PC-3 (cell line): ENCODE measurements at regions not wholly inside any gene's neighbourhood (a gene's known extent, or its start where the extent isn't known, plus 50 kb on each side); places are given as distances from the start of the nearest gene placed in this dataset.

Source experiments
- ATAC-seq: fragments of 200-7000 bp; cut with Tn5 transposase; 2 replicates; pipeline ENCODE4 v1.9.1; 2020; ENCODE audit warnings: mild to moderate bottlenecking, moderate library complexity
- BruUV-seq: library from RNA; stranded (reverse); fragments of 400-500 nt; replicated peaks from 2 replicates; lab custom pipeline; 2021; lab: Mats Ljungman, UMichigan
- CTCF ChIA-PET: fragments of 300-600 bp; sonication (Branson Sonifier 250); formaldehyde crosslinking; loops from one replicate; lab custom pipeline; 2022; ENCODE audit warnings: antibody characterized with exemption; lab: Charles Lee
- POLR2A ChIA-PET: fragments of 300-600 bp; sonication (Branson Sonifier 250); formaldehyde crosslinking; loops from one replicate; lab custom pipeline; 2022; ENCODE audit warnings: antibody characterized with exemption; ENCODE audit not compliant: unreplicated experiment; lab: Charles Lee
- DNase-seq: peaks from one replicate; pipeline ENCODE4 v3.0.0-alpha.2; 2015
- H2AFZ ChIP-seq: fragments of 300-600 bp; sonication (generic); 2 replicates; pipeline ENCODE4 v1.6.0; 2016; ENCODE audit warnings: antibody characterized with exemption, low read length
- H3F3A ChIP-seq: fragments of 300-600 bp; sonication (generic); one replicate; pipeline ENCODE4 v1.6.0; 2017; ENCODE audit warnings: antibody characterized with exemption, low read length, control low read depth, mild to moderate bottlenecking; ENCODE audit not compliant: unreplicated experiment
- H3K27ac ChIP-seq: fragments of 300-600 bp; sonication (generic); 2 replicates; pipeline ENCODE4 v1.5.1; 2016; ENCODE audit warnings: mild to moderate bottlenecking, low read length
- H3K27me3 ChIP-seq: fragments of 300-600 bp; sonication (generic); 2 replicates; pipeline ENCODE4 v1.6.1; 2016; ENCODE audit warnings: low read length, mixed read lengths
- H3K36me3 ChIP-seq: fragments of 300-600 bp; sonication (generic); 2 replicates; pipeline ENCODE4 v1.6.1; 2016; ENCODE audit warnings: low read depth, mixed run types, low read length, mixed read lengths
- H3K4me1 ChIP-seq: fragments of 300-600 bp; sonication (generic); 2 replicates; pipeline ENCODE4 v1.5.1; 2016; ENCODE audit warnings: low read length; ENCODE audit not compliant: insufficient read depth
- H3K4me2 ChIP-seq: fragments of 300-600 bp; sonication (generic); 2 replicates; pipeline ENCODE4 v1.6.0; 2016; ENCODE audit warnings: low read length
- H3K4me3 ChIP-seq: fragments of 300-600 bp; sonication (generic); 2 replicates; pipeline ENCODE4 v1.5.1; 2016; ENCODE audit warnings: mild to moderate bottlenecking, low read length, mixed read lengths
- H3K79me2 ChIP-seq: fragments of 300-600 bp; sonication (generic); 2 replicates; pipeline ENCODE4 v1.6.1; 2017; ENCODE audit warnings: low read length, mixed read lengths
- H3K9ac ChIP-seq: fragments of 300-600 bp; sonication (generic); 2 replicates; pipeline ENCODE4 v1.6.0; 2016; ENCODE audit warnings: mild to moderate bottlenecking, low read length
- H3K9me2 ChIP-seq: fragments of 300-600 bp; sonication (generic); replicated peaks from 2 replicates; pipeline ENCODE4 v1.6.1; 2016; ENCODE audit warnings: mixed run types, low read length, mixed read lengths
- H3K9me3 ChIP-seq: fragments of 300-600 bp; sonication (generic); 2 replicates; pipeline ENCODE4 v1.6.1; 2016; ENCODE audit warnings: low read length, mixed read lengths
- H4K20me1 ChIP-seq: fragments of 300-600 bp; sonication (generic); 2 replicates; pipeline ENCODE4 v1.6.1; 2016; ENCODE audit warnings: low read length, mixed read lengths
- CTCF ChIP-seq: fragments of 300-600 bp; sonication (generic); conservative IDR thresholded peaks from 2 replicates; pipeline ENCODE4 v1.5.1; 2017; ENCODE audit warnings: antibody characterized with exemption, low read depth, mild to moderate bottlenecking, low read length
- EZH2 ChIP-seq: fragments of 300-600 bp; sonication (generic); IDR thresholded peaks from one replicate; pipeline ENCODE4 v1.6.1; 2017; ENCODE audit warnings: antibody characterized with exemption, mild to moderate bottlenecking, low read length; ENCODE audit not compliant: unreplicated experiment
- EZH2phosphoT487 ChIP-seq: fragments of 300-600 bp; sonication (generic); IDR thresholded peaks from 2 replicates; pipeline ENCODE4 v1.6.1; 2018; ENCODE audit warnings: mild to moderate bottlenecking, antibody characterized with exemption, low read length, borderline replicate concordance
- intact Hi-C: fragments of 100-400 bp; cut with micrococcal nuclease; formaldehyde crosslinking; loops from 2 replicates; pipeline ENCODE4 v1.9.0; 2023

- no peaks in the 10 kb centered on the region for H3K79me2 ChIP-seq
- DNase-seq (no peak), ATAC-seq (no peak)
- POLR2A ChIA-PET = no interaction called here
- H3K36me3 ChIP-seq = no peaks in the 10 kb centered on the region
- peak overlapping the region; percentile 51; the same call in 1 of the 2 replicates for H2AFZ ChIP-seq
- CTCF ChIA-PET = no interaction called here
- no peaks in the 10 kb centered on the region for H3K9me2 ChIP-seq
- intact Hi-C loops = no loop called here
- H3K4me2 ChIP-seq = peak overlapping the region; percentile 80
- no peaks in the 10 kb centered on the region for H4K20me1 ChIP-seq
- peaks cover 33% of the 10 kb centered on the region for H3K4me1 ChIP-seq
- peak overlapping the region; percentile 50; the same call in 1 of the 2 replicates for H3K4me3 ChIP-seq
- H3F3A ChIP-seq = no peaks in the 10 kb centered on the region
- H3K9ac ChIP-seq = peak overlapping the region; percentile 67
- no peaks in the 10 kb centered on the region for H3K9me3 ChIP-seq
- no TSS peak for BruUV-seq
- no peak for TF ChIP-seq EZH2
- TF ChIP-seq EZH2phosphoT487 = no peak
- TF ChIP-seq CTCF = no peak
- peak overlapping the region; percentile 96 for H3K27ac ChIP-seq
- no peaks in the 10 kb centered on the region for H3K27me3 ChIP-seq
These were observed 161.3 kb downstream of the WSCD1 start for GRCh38 chr17:6231465-6231864.

GRCh38 chr17:6218333-6218732 is 148.2 kb downstream of the WSCD1 start:
- Histone ChIP-seq H3K9me2 (no peaks in the 10 kb centered on the region), H3K27ac (no peak overlapping the region), H3K79me2 (no peaks in the 10 kb centered on the region), H3K9me3 (no peaks in the 10 kb centered on the region), H4K20me1 (no peaks in the 10 kb centered on the region), H2AFZ (no peak overlapping the region), H3K4me2 (no peak overlapping the region), H3F3A (no peaks in the 10 kb centered on the region), H3K36me3 (no peaks in the 10 kb centered on the region), H3K27me3 (no peaks in the 10 kb centered on the region), H3K4me3 (no peak overlapping the region), H3K4me1 (peaks cover 6% of the 10 kb centered on the region), H3K9ac (no peak overlapping the region)
- BruUV-seq = no TSS peak
- ChIA-PET CTCF (no interaction called here), POLR2A (no interaction called here)
- ATAC-seq (no peak), DNase-seq (no peak)
- intact Hi-C loops = no loop called here
- TF ChIP-seq EZH2phosphoT487 (no peak), EZH2 (no peak), CTCF (no peak)

- ChIA-PET POLR2A (no interaction called here), CTCF (no interaction called here)
- Histone ChIP-seq H3K79me2 (no peaks in the 10 kb centered on the region), H3K27me3 (no peaks in the 10 kb centered on the region), H3K36me3 (no peaks in the 10 kb centered on the region), H4K20me1 (no peaks in the 10 kb centered on the region), H3K9me2 (no peaks in the 10 kb centered on the region), H3K9ac (no peak overlapping the region), H3K4me1 (no peaks in the 10 kb centered on the region), H2AFZ (no peak overlapping the region), H3K4me2 (no peak overlapping the region), H3K4me3 (no peak overlapping the region), H3K27ac (no peak overlapping the region), H3F3A (no peaks in the 10 kb centered on the region), H3K9me3 (no peaks in the 10 kb centered on the region)
- no peak for DNase-seq
- no peak for ATAC-seq
- intact Hi-C loops = no loop called here
- BruUV-seq = no TSS peak
- no peak for TF ChIP-seq EZH2
- TF ChIP-seq CTCF = no peak
- TF ChIP-seq EZH2phosphoT487 = no peak
These were observed 145.2 kb downstream of the WSCD1 start for GRCh38 chr17:6215071-6216035.
